Left ventricle myocardium superior (tissue), 1 donor: ENCODE measurements at regions not wholly inside any gene's neighbourhood (a gene's known extent, or its start where the extent isn't known, plus 50 kb on each side); places are given as distances from the start of the nearest gene placed in this dataset.

Source experiments
- ATAC-seq: fragments of 200-7000 bp; cut with Tn5 transposase; one replicate; pipeline ENCODE4 v1.9.1; 2020; ENCODE audit warnings: mild to moderate bottlenecking, moderate library complexity
- DNase-seq: peaks from one replicate; pipeline ENCODE4 v3.0.0-alpha.2; 2020
- intact Hi-C: fragments of 100-400 bp; cut with micrococcal nuclease; formaldehyde crosslinking; loops from one replicate; pipeline ENCODE4 v1.11.0; 2022
- donor health status: DM: no; HTN: yes; CAD: no; lungs with severe emphysema.

- DNase-seq (no peak), ATAC-seq (no peak)
- intact Hi-C loops, result no loop called here
Observed at GRCh38 chr1:68378296-68379084, 71.3 kb downstream of the RPE65 start.

GRCh38 chr1:68377098-68377497 is 72.7 kb downstream of the RPE65 start:
- no peak for DNase-seq
- intact Hi-C loops, result no loop called here
- no peak for ATAC-seq

- DNase-seq, result no peak
- intact Hi-C loops, result no loop called here
- ATAC-seq, result no peak
Observed at GRCh38 chr1:68376441-68376840, 73.3 kb downstream of the RPE65 start.

- ATAC-seq (peak; percentile 66), DNase-seq (no peak)
- intact Hi-C loops, result no loop called here
Observed at GRCh38 chr1:68375919-68376318, 73.8 kb downstream of the RPE65 start.

- intact Hi-C loops, result no loop called here
- DNase-seq (no peak), ATAC-seq (no peak)
Observed at GRCh38 chr1:68373173-68373572, 76.6 kb downstream of the RPE65 start.

- ATAC-seq (no peak), DNase-seq (no peak)
- intact Hi-C loops, result no loop called here
Observed at GRCh38 chr1:68372487-68372886, 77.3 kb downstream of the RPE65 start.

GRCh38 chr1:68370101-68370915 is 79.4 kb downstream of the RPE65 start:
- ATAC-seq (no peak), DNase-seq (no peak)
- intact Hi-C loops, result no loop called here

GRCh38 chr1:68366572-68366971 is 83.2 kb downstream of the RPE65 start:
- ATAC-seq (no peak), DNase-seq (no peak)
- intact Hi-C loops, result no loop called here

GRCh38 chr1:68365709-68366382 is 83.9 kb downstream of the RPE65 start:
- no peak for ATAC-seq
- DNase-seq, result no peak
- intact Hi-C loops, result no loop called here

- intact Hi-C loops, result no loop called here
Observed at GRCh38 chr1:68363339-68363738, 86.4 kb downstream of the RPE65 start.

GRCh38 chr1:68361346-68361910 is 88.3 kb downstream of the RPE65 start:
- ATAC-seq, result no peak
- DNase-seq, result no peak
- intact Hi-C loops, result no loop called here

More at GRCh38 chr1:68363339-68363738, 86.4 kb downstream of the RPE65 start:
- DNase-seq (no peak), ATAC-seq (no peak)

- DNase-seq (no peak), ATAC-seq (no peak)
- intact Hi-C loops, result no loop called here
Observed at GRCh38 chr1:68359045-68359444, 90.7 kb downstream of the RPE65 start.

GRCh38 chr1:68358439-68358838 is 91.3 kb downstream of the RPE65 start:
- ATAC-seq (peak; percentile 66), DNase-seq (no peak)
- intact Hi-C loops, result no loop called here

- DNase-seq (no peak), ATAC-seq (no peak)
- intact Hi-C loops, result no loop called here
Observed at GRCh38 chr1:68355614-68356013, 94.1 kb downstream of the RPE65 start.

- DNase-seq (no peak), ATAC-seq (no peak)
- intact Hi-C loops, result no loop called here
Observed at GRCh38 chr1:68352202-68352601, 97.6 kb downstream of the RPE65 start.

- peak; percentile 32 for DNase-seq
- intact Hi-C loops, result loop anchor here (5.0 kb wide), 1 partner anchor 230 kb away; no protein-coding TSS in a partner anchor
- peak; percentile 55 for ATAC-seq
Observed at GRCh38 chr1:68347415-68347814, 102.3 kb downstream of the RPE65 start.

- ATAC-seq, result no peak
- no peak for DNase-seq
- intact Hi-C loops, result loop anchor here (5.0 kb wide), 1 partner anchor 229 kb away; no protein-coding TSS in a partner anchor
Observed at GRCh38 chr1:68346188-68346808, 103.5 kb downstream of the RPE65 start.

- ATAC-seq (no peak), DNase-seq (no peak)
- intact Hi-C loops, result loop anchor here (5.0 kb wide), 1 partner anchor 492 kb away; no protein-coding TSS in a partner anchor
Observed at GRCh38 chr1:68344208-68344607, 105.5 kb downstream of the RPE65 start.

- ATAC-seq, result no peak
- intact Hi-C loops, result loop anchor here (5.0 kb wide), 1 partner anchor 489 kb away; no protein-coding TSS in a partner anchor
- DNase-seq, result no peak
Observed at GRCh38 chr1:68340951-68341350, 108.6 kb upstream of the WLS start.
